Keratinocyte (primary cell): ENCODE measurements at regions not wholly inside any gene's neighbourhood (a gene's known extent, or its start where the extent isn't known, plus 50 kb on each side); places are given as distances from the start of the nearest gene placed in this dataset.
"Not testable (repeated sequence)": the region's sequence is repeated elsewhere in the genome, so short reads cannot be mapped to it uniquely, and the experiment has no call there.

Source experiments
- DNase-seq: peaks from one replicate; pipeline ENCODE4 v3.0.0-alpha.2; 2011; ENCODE audit warnings: low read depth, missing footprints, low spot score
- FAIRE-seq: peaks from 2 replicates; lab custom pipeline; 2011; peaks lifted over from hg19 to GRCh38; lab: Jason Lieb, UNC
- H2AFZ ChIP-seq: 2 replicates; pipeline ENCODE4 v1.6.0; 2012; ENCODE audit warnings: low read length, control low read depth, inconsistent platforms; ENCODE audit not compliant: control insufficient read depth
- H3K27ac ChIP-seq: 2 replicates; pipeline ENCODE4 v1.5.1; 2011; ENCODE audit warnings: low read length; ENCODE audit not compliant: control insufficient read depth, insufficient read depth
- H3K27me3 ChIP-seq: 3 replicates; pipeline ENCODE4 v1.6.0; 2011; ENCODE audit warnings: low read length; ENCODE audit not compliant: control insufficient read depth, insufficient read depth; ENCODE audit errors: extremely low read depth
- H3K36me3 ChIP-seq, 2 experiments: 2 replicates in 1 of 2; 3 replicates in 1 of 2; pipeline ENCODE4 v1.5.1; 2011; ENCODE audit warnings: low read length in 2 of 2, mild to moderate bottlenecking in 1 of 2; ENCODE audit not compliant: control insufficient read depth in 2 of 2, insufficient read depth in 2 of 2; ENCODE audit errors: extremely low read depth in 1 of 2
- H3K4me1 ChIP-seq: 3 replicates; pipeline ENCODE4 v1.5.1; 2011; ENCODE audit warnings: low read length; ENCODE audit not compliant: control insufficient read depth, insufficient read depth; ENCODE audit errors: extremely low read depth
- H3K4me2 ChIP-seq: 3 replicates; pipeline ENCODE4 v1.6.0; 2011; ENCODE audit warnings: low read depth, low read length; ENCODE audit not compliant: control insufficient read depth, insufficient read depth; ENCODE audit errors: extremely low read depth
- H3K4me3 ChIP-seq, 3 experiments: fragments of 200-600 bp in 1 of 3; sonication (generic) in 1 of 3; 2 replicates in 2 of 3; 3 replicates in 1 of 3; pipeline ENCODE4 v1.5.1; 2011 to 2016; ENCODE audit warnings: low read length in 3 of 3, mild to moderate bottlenecking in 3 of 3, control low read depth in 2 of 3, inconsistent platforms in 1 of 3, low read depth in 1 of 3, mixed read lengths in 1 of 3, mixed run types in 1 of 3, moderate library complexity in 1 of 3; ENCODE audit not compliant: control insufficient read depth in 2 of 3, insufficient read depth in 2 of 3; ENCODE audit errors: extremely low read depth in 1 of 3
- H3K79me2 ChIP-seq: 2 replicates; pipeline ENCODE4 v1.6.0; 2012; ENCODE audit warnings: low read length; ENCODE audit not compliant: control insufficient read depth, insufficient read depth
- H3K9ac ChIP-seq: 3 replicates; pipeline ENCODE4 v1.6.0; 2011; ENCODE audit warnings: low read length; ENCODE audit not compliant: control insufficient read depth, insufficient read depth; ENCODE audit errors: extremely low read depth
- H3K9me1 ChIP-seq: 3 replicates; pipeline ENCODE4 v1.6.0; 2011; ENCODE audit warnings: low read length; ENCODE audit not compliant: control insufficient read depth, insufficient read depth; ENCODE audit errors: extremely low read depth
- H3K9me3 ChIP-seq: 2 replicates; pipeline ENCODE4 v1.5.1; 2012; ENCODE audit warnings: low read depth, low read length; ENCODE audit not compliant: control insufficient read depth
- H4K20me1 ChIP-seq: 3 replicates; pipeline ENCODE4 v1.6.0; 2011; ENCODE audit warnings: low read length; ENCODE audit not compliant: control insufficient read depth, insufficient read depth; ENCODE audit errors: extremely low read depth
- EZH2 ChIP-seq: IDR thresholded peaks from one replicate; pipeline ENCODE4 v1.6.1; 2012; ENCODE audit warnings: inconsistent platforms, mild to moderate bottlenecking, low read length, moderate library complexity
- dilution Hi-C: fragments of 300-500 bp; cut with MboI; formaldehyde crosslinking; loops from one replicate; pipeline ENCODE4 v1.7.0; 2020; ENCODE audit warnings: low sequenced_read_pairs; ENCODE audit not compliant: extremely low pct_ligation_motif_present
- TF ChIP-seq, protein P1 (sequence below), 3 experiments: IDR thresholded peaks in 1 of 3; conservative IDR thresholded peaks in 1 of 3; optimal IDR thresholded peaks in 1 of 3; 2 replicates in 2 of 3; 3 replicates in 1 of 3; pipeline versions ENCODE3 to v1.5.1; 2011; ENCODE audit warnings: low read length in 3 of 3, mild to moderate bottlenecking in 3 of 3, moderate library complexity in 2 of 3, control low read depth in 1 of 3, inconsistent platforms in 1 of 3; ENCODE audit not compliant: insufficient read depth in 2 of 3; ENCODE audit errors: extremely low read depth in 1 of 3

GRCh38 chr2:142422769-142423168 is 292.0 kb upstream of the LRP1B start:
- H3K9me3 ChIP-seq = no peaks in the 10 kb centered on the region
- dilution Hi-C loops = no loop called here
- no peak overlapping the region for H3K9ac ChIP-seq
- TF ChIP-seq, protein P1, sequence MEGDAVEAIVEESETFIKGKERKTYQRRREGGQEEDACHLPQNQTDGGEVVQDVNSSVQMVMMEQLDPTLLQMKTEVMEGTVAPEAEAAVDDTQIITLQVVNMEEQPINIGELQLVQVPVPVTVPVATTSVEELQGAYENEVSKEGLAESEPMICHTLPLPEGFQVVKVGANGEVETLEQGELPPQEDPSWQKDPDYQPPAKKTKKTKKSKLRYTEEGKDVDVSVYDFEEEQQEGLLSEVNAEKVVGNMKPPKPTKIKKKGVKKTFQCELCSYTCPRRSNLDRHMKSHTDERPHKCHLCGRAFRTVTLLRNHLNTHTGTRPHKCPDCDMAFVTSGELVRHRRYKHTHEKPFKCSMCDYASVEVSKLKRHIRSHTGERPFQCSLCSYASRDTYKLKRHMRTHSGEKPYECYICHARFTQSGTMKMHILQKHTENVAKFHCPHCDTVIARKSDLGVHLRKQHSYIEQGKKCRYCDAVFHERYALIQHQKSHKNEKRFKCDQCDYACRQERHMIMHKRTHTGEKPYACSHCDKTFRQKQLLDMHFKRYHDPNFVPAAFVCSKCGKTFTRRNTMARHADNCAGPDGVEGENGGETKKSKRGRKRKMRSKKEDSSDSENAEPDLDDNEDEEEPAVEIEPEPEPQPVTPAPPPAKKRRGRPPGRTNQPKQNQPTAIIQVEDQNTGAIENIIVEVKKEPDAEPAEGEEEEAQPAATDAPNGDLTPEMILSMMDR (optimal IDR thresholded peaks at IDR 0.05 in 1 of 3, IDR thresholded peaks at IDR 0.05 in 1 of 3, conservative IDR thresholded peaks at IDR 0.05 in 1 of 3; ENCODE audit: extremely low read depth in 1 of 3, insufficient read depth in 2 of 3, low read length in 3 of 3) = no peak
- TF ChIP-seq EZH2 = no peak
- H2AFZ ChIP-seq = no peak overlapping the region
- no peaks in the 10 kb centered on the region for H3K79me2 ChIP-seq
- no peak overlapping the region for H3K27ac ChIP-seq
- H4K20me1 ChIP-seq = no peaks in the 10 kb centered on the region
- no peak for DNase-seq
- H3K4me2 ChIP-seq = no peak overlapping the region
- H3K27me3 ChIP-seq = no peaks in the 10 kb centered on the region
- H3K4me3 ChIP-seq = no peak overlapping the region
- H3K4me1 ChIP-seq = no peaks in the 10 kb centered on the region
- no peak for FAIRE-seq
- H3K9me1 ChIP-seq = no peaks in the 10 kb centered on the region
- H3K36me3 ChIP-seq = no peaks in the 10 kb centered on the region

GRCh38 chr2:142422041-142422440 is 291.2 kb upstream of the LRP1B start:
- Histone ChIP-seq H3K36me3 (no peaks in the 10 kb centered on the region), H3K4me1 (no peaks in the 10 kb centered on the region), H3K27me3 (no peaks in the 10 kb centered on the region), H3K9me3 (no peaks in the 10 kb centered on the region), H3K9me1 (no peaks in the 10 kb centered on the region), H4K20me1 (no peaks in the 10 kb centered on the region), H3K27ac (no peak overlapping the region), H3K4me3 (no peak overlapping the region), H2AFZ (no peak overlapping the region), H3K79me2 (no peaks in the 10 kb centered on the region), H3K4me2 (no peak overlapping the region), H3K9ac (no peak overlapping the region)
- TF ChIP-seq, protein P1 (optimal IDR thresholded peaks at IDR 0.05 in 1 of 3, IDR thresholded peaks at IDR 0.05 in 1 of 3, conservative IDR thresholded peaks at IDR 0.05 in 1 of 3; ENCODE audit: extremely low read depth in 1 of 3, insufficient read depth in 2 of 3, low read length in 3 of 3) = no peak
- TF ChIP-seq EZH2 = no peak
- no peak for FAIRE-seq
- dilution Hi-C loops = no loop called here
- DNase-seq = no peak

- H3K9me3 ChIP-seq, H3K36me3 ChIP-seq, H3K4me2 ChIP-seq, dilution Hi-C loops, H3K79me2 ChIP-seq, H2AFZ ChIP-seq, H3K4me3 ChIP-seq, H3K9ac ChIP-seq, H3K9me1 ChIP-seq, H3K27me3 ChIP-seq, H4K20me1 ChIP-seq, DNase-seq, H3K4me1 ChIP-seq, H3K27ac ChIP-seq, FAIRE-seq: not testable (repeated sequence)
Measured at GRCh38 chr2:142418699-142419098, 287.9 kb upstream of the LRP1B start.
